ENCODE measurements at regions not wholly inside any gene's neighbourhood (a gene's known extent, or its start where the extent isn't known, plus 50 kb on each side); places are given as distances from the start of the nearest gene placed in this dataset.

- intact Hi-C loops (cut with micrococcal nuclease) = no loop called here
- CTCF ChIA-PET = no interaction called here
- H3K4me3 Mint-ChIP-seq = no peak overlapping the region
- no peak for ATAC-seq
- no peaks in the 10 kb centered on the region for H3K27me3 Mint-ChIP-seq
- no peak for DNase-seq
- POLR2A ChIA-PET = no interaction called here
- no peaks in the 10 kb centered on the region for H3K9me3 Mint-ChIP-seq
- no peak overlapping the region for H3K27ac Mint-ChIP-seq
- no peaks in the 10 kb centered on the region for H3K36me3 Mint-ChIP-seq (ENCODE audit: low read depth)
- TF ChIP-seq CTCF (IDR thresholded peaks at IDR 0.05) = no peak
- peaks cover 6% of the 10 kb centered on the region for H3K4me1 Mint-ChIP-seq (ENCODE audit: low read depth)
Measured at GRCh38 chrX:39929379-39930025, 168.3 kb downstream of the BCOR start.

- no peak for DNase-seq
- no peak overlapping the region for H3K4me3 Mint-ChIP-seq
- intact Hi-C loops (cut with micrococcal nuclease) = no loop called here
Measured at GRCh38 chrX:39930786-39931528, 166.8 kb downstream of the BCOR start.

GRCh38 chrX:39931529-39932282 lies 166.1 kb downstream of the BCOR start:
- intact Hi-C loops (cut with micrococcal nuclease) = no loop called here
- ATAC-seq = no peak

More at GRCh38 chrX:39930786-39931528, 166.8 kb downstream of the BCOR start:
- Mint-ChIP-seq H3K4me1 (ENCODE audit: low read depth) (no peaks in the 10 kb centered on the region), H3K27me3 (no peaks in the 10 kb centered on the region), H3K9me3 (no peaks in the 10 kb centered on the region), H3K27ac (no peak overlapping the region), H3K36me3 (ENCODE audit: low read depth) (no peaks in the 10 kb centered on the region)
- TF ChIP-seq CTCF (IDR thresholded peaks at IDR 0.05) = no peak
- ChIA-PET POLR2A (no interaction called here), CTCF (no interaction called here)
- ATAC-seq = no peak

GRCh38 chrX:39935411-39936064 lies 162.2 kb downstream of the BCOR start:
- Mint-ChIP-seq H3K36me3 (ENCODE audit: low read depth) (no peaks in the 10 kb centered on the region), H3K4me3 (no peak overlapping the region), H3K9me3 (no peaks in the 10 kb centered on the region), H3K27ac (no peak overlapping the region), H3K27me3 (no peaks in the 10 kb centered on the region), H3K4me1 (ENCODE audit: low read depth) (peaks cover 10% of the 10 kb centered on the region)
- intact Hi-C loops (cut with micrococcal nuclease) = no loop called here
- TF ChIP-seq CTCF (IDR thresholded peaks at IDR 0.05) = no peak
- no peak for DNase-seq
- CTCF ChIA-PET = no interaction called here
- ATAC-seq = no peak
- POLR2A ChIA-PET = no interaction called here

More at GRCh38 chrX:39931529-39932282, 166.1 kb downstream of the BCOR start:
- POLR2A ChIA-PET = no interaction called here
- Mint-ChIP-seq H3K36me3 (ENCODE audit: low read depth) (no peaks in the 10 kb centered on the region), H3K27me3 (no peaks in the 10 kb centered on the region), H3K4me3 (no peak overlapping the region), H3K4me1 (ENCODE audit: low read depth) (no peaks in the 10 kb centered on the region), H3K27ac (no peak overlapping the region), H3K9me3 (no peaks in the 10 kb centered on the region)
- CTCF ChIA-PET = no interaction called here
- no peak for DNase-seq
- TF ChIP-seq CTCF (IDR thresholded peaks at IDR 0.05) = no peak
